MCF 10A (cell line): ENCODE measurements at regions not wholly inside any gene's neighbourhood (a gene's known extent, or its start where the extent isn't known, plus 50 kb on each side); places are given as distances from the start of the nearest gene placed in this dataset.

Experiments used
- BruUV-seq: library from RNA; stranded (reverse); fragments of 400-500 nt; replicated peaks from 2 replicates; lab custom pipeline; 2021; lab: Mats Ljungman, UMichigan
- CTCF ChIA-PET: fragments of 300-600 bp; sonication (Branson Sonifier 250); formaldehyde crosslinking; extraction: SDS; loops from one replicate; lab custom pipeline; 2021; ENCODE audit warnings: antibody characterized with exemption, inconsistent platforms; lab: Yijun Ruan, JAX
- POLR2A ChIA-PET: fragments of 300-600, 350-650 bp; sonication (Branson Sonifier 250); formaldehyde crosslinking; extraction: SDS; loops from one replicate; lab custom pipeline; 2020; ENCODE audit warnings: antibody characterized with exemption, inconsistent platforms; lab: Yijun Ruan, JAX
- DNase-seq: peaks from one replicate; pipeline ENCODE4 v3.0.0-alpha.2; 2018; ENCODE audit not compliant: unreplicated experiment
- H3K27ac Mint-ChIP-seq: one replicate; pipeline ENCODE4 v1.8.0; 2022; ENCODE audit warnings: mild to moderate bottlenecking, low read depth, mixed read lengths; ENCODE audit not compliant: unreplicated experiment
- H3K27me3 Mint-ChIP-seq: one replicate; pipeline ENCODE4 v1.8.0; 2022; ENCODE audit warnings: mixed read lengths; ENCODE audit not compliant: insufficient read depth, unreplicated experiment
- H3K36me3 Mint-ChIP-seq: one replicate; pipeline ENCODE4 v1.8.0; 2022; ENCODE audit warnings: mild to moderate bottlenecking, moderate library complexity, mixed read lengths; ENCODE audit not compliant: insufficient read depth, unreplicated experiment
- H3K4me1 Mint-ChIP-seq: one replicate; pipeline ENCODE4 v1.8.0; 2022; ENCODE audit warnings: mixed read lengths; ENCODE audit not compliant: insufficient read depth, unreplicated experiment
- H3K4me3 Mint-ChIP-seq: one replicate; pipeline ENCODE4 v1.8.0; 2022; ENCODE audit warnings: mild to moderate bottlenecking, moderate library complexity, mixed read lengths; ENCODE audit not compliant: unreplicated experiment
- H3K9me3 Mint-ChIP-seq: one replicate; pipeline ENCODE4 v1.8.0; 2022; ENCODE audit warnings: mixed read lengths; ENCODE audit not compliant: unreplicated experiment
- intact Hi-C: fragments of 100-400 bp; cut with micrococcal nuclease; formaldehyde crosslinking; loops from 2 replicates; pipeline ENCODE4 v1.14.1; 2022
- TF ChIP-seq, protein P1 (sequence below): fragments of 200-600 bp; IDR thresholded peaks from one replicate; pipeline ENCODE4 v1.8.0; 2022; ENCODE audit warnings: antibody characterized with exemption, mild to moderate bottlenecking; ENCODE audit not compliant: unreplicated experiment

DNA sequence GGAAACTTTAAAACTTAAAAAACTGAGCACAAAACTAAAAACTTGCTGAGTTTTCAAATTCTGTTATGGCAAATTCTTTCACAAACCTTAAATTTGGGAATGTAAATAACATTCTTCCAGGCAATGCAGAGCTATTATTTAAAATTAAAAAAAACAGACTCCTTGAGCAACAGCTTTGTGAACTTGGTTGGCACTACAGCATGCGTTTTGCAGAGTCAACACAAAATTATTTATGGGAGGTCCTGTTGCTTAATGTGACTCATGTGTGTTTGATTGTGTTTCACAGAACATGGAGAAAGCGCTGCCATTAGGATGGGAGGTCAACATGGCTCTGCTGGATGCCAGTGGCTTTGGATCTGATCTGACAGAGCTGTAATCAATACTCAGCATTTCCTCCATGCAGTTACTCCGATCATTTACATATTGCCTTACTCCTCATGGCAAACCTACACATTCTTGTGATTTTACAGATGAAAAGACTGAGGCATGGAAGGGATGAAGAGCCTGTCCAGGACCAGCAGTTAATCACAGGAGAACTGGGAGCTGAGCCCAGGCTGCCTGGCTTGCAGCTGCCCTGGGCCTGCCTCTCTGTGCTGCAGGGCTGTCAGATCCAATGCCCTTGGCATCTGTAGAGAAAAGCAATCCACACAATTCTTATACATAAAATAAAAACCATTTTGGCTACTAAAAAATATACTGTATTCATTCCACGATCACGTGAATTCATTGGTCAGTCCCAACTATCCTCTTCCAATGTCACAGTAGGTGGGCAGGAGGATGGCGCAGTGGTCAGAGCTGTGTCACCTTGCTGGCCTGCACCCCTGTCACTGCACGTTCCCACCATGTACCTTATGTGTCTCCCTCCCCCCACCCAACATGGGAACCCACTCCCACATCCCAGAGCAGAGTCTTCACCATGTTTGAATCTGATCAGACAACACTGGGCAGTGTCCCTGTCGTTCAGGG, 200.9 kb downstream of the CXCL12 start:
- no TSS peak for BruUV-seq
- H3K4me1 Mint-ChIP-seq: peaks cover 27% of the 10 kb centered on the region
- no peaks in the 10 kb centered on the region for H3K9me3 Mint-ChIP-seq
- intact Hi-C loops: no loop called here
- ChIA-PET POLR2A (no interaction called here), CTCF (interaction anchor here (0.5 kb wide), 1 partner anchor 81 kb away, joined by 3 read pairs; no protein-coding TSS in a partner anchor)
- TF ChIP-seq, protein P1, sequence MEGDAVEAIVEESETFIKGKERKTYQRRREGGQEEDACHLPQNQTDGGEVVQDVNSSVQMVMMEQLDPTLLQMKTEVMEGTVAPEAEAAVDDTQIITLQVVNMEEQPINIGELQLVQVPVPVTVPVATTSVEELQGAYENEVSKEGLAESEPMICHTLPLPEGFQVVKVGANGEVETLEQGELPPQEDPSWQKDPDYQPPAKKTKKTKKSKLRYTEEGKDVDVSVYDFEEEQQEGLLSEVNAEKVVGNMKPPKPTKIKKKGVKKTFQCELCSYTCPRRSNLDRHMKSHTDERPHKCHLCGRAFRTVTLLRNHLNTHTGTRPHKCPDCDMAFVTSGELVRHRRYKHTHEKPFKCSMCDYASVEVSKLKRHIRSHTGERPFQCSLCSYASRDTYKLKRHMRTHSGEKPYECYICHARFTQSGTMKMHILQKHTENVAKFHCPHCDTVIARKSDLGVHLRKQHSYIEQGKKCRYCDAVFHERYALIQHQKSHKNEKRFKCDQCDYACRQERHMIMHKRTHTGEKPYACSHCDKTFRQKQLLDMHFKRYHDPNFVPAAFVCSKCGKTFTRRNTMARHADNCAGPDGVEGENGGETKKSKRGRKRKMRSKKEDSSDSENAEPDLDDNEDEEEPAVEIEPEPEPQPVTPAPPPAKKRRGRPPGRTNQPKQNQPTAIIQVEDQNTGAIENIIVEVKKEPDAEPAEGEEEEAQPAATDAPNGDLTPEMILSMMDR: no peak
- no peak overlapping the region for H3K27ac Mint-ChIP-seq
- no peaks in the 10 kb centered on the region for H3K36me3 Mint-ChIP-seq
- DNase-seq: peak; percentile 67
- H3K4me3 Mint-ChIP-seq: no peak overlapping the region
- peaks cover 65% of the 10 kb centered on the region for H3K27me3 Mint-ChIP-seq

DNA sequence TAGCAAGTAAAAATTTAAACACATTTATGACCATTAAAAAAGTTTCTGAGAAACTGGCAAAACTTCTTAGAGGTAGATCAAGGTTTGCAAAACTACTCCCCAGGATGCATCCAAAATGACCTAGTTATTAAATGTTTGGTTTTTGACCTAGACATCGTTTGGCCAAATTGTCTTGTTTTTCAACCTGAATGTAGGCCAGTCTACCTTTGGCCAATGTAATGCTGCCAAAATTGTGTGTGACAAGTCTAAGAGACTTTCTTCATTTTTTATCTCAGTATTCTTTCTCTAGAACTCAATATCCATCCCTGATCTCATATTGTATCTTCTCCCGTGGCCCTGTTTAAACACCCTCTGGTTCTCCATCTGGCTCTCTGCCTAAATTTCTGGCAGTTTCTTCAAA, 202.0 kb downstream of the CXCL12 start:
- H3K4me1 Mint-ChIP-seq: peaks cover 27% of the 10 kb centered on the region

DNA sequence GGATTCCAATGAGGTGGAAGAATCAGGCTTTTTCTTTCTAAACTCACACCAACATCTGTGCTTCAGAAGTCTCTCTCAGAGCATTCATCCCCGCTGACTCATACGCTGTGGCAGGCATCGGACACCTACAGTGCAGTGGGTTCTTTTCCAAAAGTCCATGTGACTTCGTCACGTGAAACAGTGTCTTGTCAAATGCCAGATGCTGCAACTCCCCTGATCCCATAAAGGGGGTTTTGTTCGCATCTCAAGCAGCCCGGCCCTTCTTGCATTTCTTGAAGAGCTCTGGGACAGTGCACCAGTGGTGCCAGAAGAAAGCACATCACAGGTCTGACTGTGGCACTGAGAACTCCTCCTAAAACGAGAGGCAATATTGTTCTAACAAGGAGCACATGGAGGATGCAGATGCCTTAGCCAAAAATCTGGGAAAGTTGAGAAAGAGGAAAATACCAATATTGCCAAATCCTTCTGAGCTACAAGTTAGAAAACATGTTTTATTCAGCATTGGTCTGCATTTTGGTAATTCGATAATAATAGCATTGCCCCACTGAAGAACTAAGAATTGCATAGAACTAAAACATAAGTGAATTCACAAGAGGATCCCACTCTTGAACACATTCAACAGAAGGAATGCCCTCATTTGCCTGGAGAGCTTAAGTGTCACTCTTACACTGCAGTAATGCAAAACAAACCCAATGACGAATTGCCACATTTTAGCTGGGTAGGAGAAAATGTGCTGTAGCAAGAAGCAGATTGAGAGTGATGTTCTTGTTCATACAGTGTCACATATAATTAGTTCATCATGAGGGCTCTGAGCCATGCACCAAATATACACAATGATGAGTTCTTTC, 204.4 kb downstream of the CXCL12 start:
- peaks cover 27% of the 10 kb centered on the region for H3K4me1 Mint-ChIP-seq
- H3K4me3 Mint-ChIP-seq: no peak overlapping the region

More for the DNA sequence above, 202.0 kb downstream of the CXCL12 start:
- no TSS peak for BruUV-seq
- TF ChIP-seq, protein P1: no peak
- no peak for DNase-seq
- intact Hi-C loops: no loop called here
- H3K36me3 Mint-ChIP-seq: no peaks in the 10 kb centered on the region
- no peak overlapping the region for H3K4me3 Mint-ChIP-seq
- ChIA-PET POLR2A (no interaction called here), CTCF (no interaction called here)
- H3K27me3 Mint-ChIP-seq: peaks cover 64% of the 10 kb centered on the region
- peak overlapping the region; percentile 11 for H3K27ac Mint-ChIP-seq
- H3K9me3 Mint-ChIP-seq: no peaks in the 10 kb centered on the region

More for the DNA sequence above, 204.4 kb downstream of the CXCL12 start:
- peak; percentile 79 for DNase-seq
- POLR2A ChIA-PET: no interaction called here
- intact Hi-C loops: no loop called here
- H3K27me3 Mint-ChIP-seq: peaks cover 64% of the 10 kb centered on the region
- TF ChIP-seq, protein P1: no peak
- no peaks in the 10 kb centered on the region for H3K9me3 Mint-ChIP-seq
- BruUV-seq: no TSS peak
- H3K27ac Mint-ChIP-seq: no peak overlapping the region
- no peaks in the 10 kb centered on the region for H3K36me3 Mint-ChIP-seq
- CTCF ChIA-PET: no interaction called here
